HepG2 (cell line): ENCODE measurements at regions not wholly inside any gene's neighbourhood (a gene's known extent, or its start where the extent isn't known, plus 50 kb on each side); places are given as distances from the start of the nearest gene placed in this dataset.
"Not testable (repeated sequence)": the region's sequence is repeated elsewhere in the genome, so short reads cannot be mapped to it uniquely, and the experiment has no call there.

Experiments
- ATAC-seq: fragments of 200-7000 bp; cut with Tn5 transposase; 3 replicates; pipeline ENCODE4 v1.9.1; 2020; ENCODE audit warnings: mild to moderate bottlenecking, moderate library complexity
- BruUV-seq: library from RNA; stranded (reverse); fragments of 400-500 nt; replicated peaks from 2 replicates; lab custom pipeline; 2021; lab: Mats Ljungman, UMichigan
- CTCF ChIA-PET: fragments of 300-600 bp; formaldehyde crosslinking; extraction: SDS; loops from one replicate; lab custom pipeline; 2021; ENCODE audit warnings: low total read pairs, inconsistent platforms, low intra/inter-chr PET ratio; lab: Yijun Ruan, JAX
- POLR2A ChIA-PET: fragments of 350-600 bp; sonication (Branson Sonifier 250); formaldehyde crosslinking; loops from one replicate; lab custom pipeline; 2020; ENCODE audit warnings: antibody characterized with exemption, inconsistent platforms; lab: Yijun Ruan, JAX
- DNase-seq: peaks from one replicate; pipeline ENCODE4 v3.0.0-alpha.2; 2015; ENCODE audit warnings: low spot score
- FAIRE-seq: peaks from 3 replicates; lab custom pipeline; 2011; peaks lifted over from hg19 to GRCh38; lab: Jason Lieb, UNC
- H2AFZ ChIP-seq: one replicate; pipeline ENCODE4 v1.6.1; 2011; ENCODE audit warnings: low read length, inconsistent platforms
- H3K27ac ChIP-seq: fragments of 300-600 bp; 3 replicates; pipeline ENCODE4 v1.8.0; 2011; ENCODE audit warnings: mixed run types, mild to moderate bottlenecking, mixed read lengths, low read length, inconsistent platforms; ENCODE audit not compliant: insufficient read depth; ENCODE audit errors: extremely low read length
- H3K27me3 ChIP-seq, 2 experiments: fragments of 200-600 bp in 1 of 2; 2 replicates in 1 of 2; 3 replicates in 1 of 2; pipeline versions ENCODE4 v1.6.0 to v1.8.0; 2011; ENCODE audit warnings: low read length in 2 of 2, mild to moderate bottlenecking in 2 of 2, moderate library complexity in 2 of 2, inconsistent platforms in 1 of 2; ENCODE audit not compliant: insufficient read depth in 2 of 2, control insufficient read depth in 1 of 2
- H3K36me3 ChIP-seq, 2 experiments: fragments of 200-600 bp in 1 of 2; replicated peaks in 1 of 2; 2 replicates in 1 of 2; 3 replicates in 1 of 2; pipeline versions ENCODE4 v1.5.1 to v1.8.0; 2011; ENCODE audit warnings: low read length in 2 of 2, inconsistent platforms in 1 of 2; ENCODE audit not compliant: insufficient read depth in 2 of 2, control insufficient read depth in 1 of 2
- H3K4me1 ChIP-seq: 2 replicates; pipeline ENCODE4 v1.5.1; 2012; ENCODE audit warnings: low read length, inconsistent platforms; ENCODE audit not compliant: insufficient read depth
- H3K4me2 ChIP-seq: 2 replicates; pipeline ENCODE4 v1.6.0; 2011; ENCODE audit warnings: low read depth, low read length, inconsistent platforms
- H3K4me3 ChIP-seq, 3 experiments: fragments of 200-600 bp in 1 of 3; sonication (generic), shearing (Covaris generic) in 1 of 3; replicated peaks in 1 of 3; 2 replicates each; pipeline ENCODE4 v1.5.1; 2011 to 2016; ENCODE audit warnings: low read length in 3 of 3, inconsistent platforms in 2 of 3, low read depth in 2 of 3, mild to moderate bottlenecking in 2 of 3, control low read depth in 1 of 3, mixed read lengths in 1 of 3; ENCODE audit not compliant: insufficient read depth in 1 of 3
- H3K79me2 ChIP-seq: one replicate; pipeline ENCODE4 v1.6.1; 2011; ENCODE audit warnings: low read length, inconsistent platforms; ENCODE audit not compliant: insufficient read depth
- H3K9ac ChIP-seq: 2 replicates; pipeline ENCODE4 v1.6.0; 2011; ENCODE audit warnings: mild to moderate bottlenecking, low read depth, low read length, inconsistent platforms; ENCODE audit not compliant: insufficient read depth
- H3K9me3 ChIP-seq: 2 replicates; pipeline ENCODE4 v1.5.1; 2012; ENCODE audit warnings: mild to moderate bottlenecking, low read length
- H4K20me1 ChIP-seq: 2 replicates; pipeline ENCODE4 v1.6.0; 2011; ENCODE audit warnings: inconsistent platforms, mild to moderate bottlenecking, low read length, moderate library complexity; ENCODE audit not compliant: insufficient read depth
- ADNP ChIP-seq: sonication (generic); formaldehyde crosslinking; IDR thresholded peaks from 2 replicates; pipeline ENCODE4 v1.4.0; 2020; ENCODE audit warnings: missing genetic modification reagents
- FOXP4 ChIP-seq: sonication (generic); formaldehyde crosslinking; IDR thresholded peaks from 2 replicates; pipeline ENCODE4 v1.4.0; 2020; ENCODE audit warnings: missing genetic modification reagents
- RAD51 ChIP-seq: fragments of 450-650 bp; IDR thresholded peaks from 2 replicates; pipeline ENCODE4 v1.6.1; 2016; ENCODE audit warnings: borderline replicate concordance
- SOX6 ChIP-seq, 2 experiments: fragments of 450-650 bp in 1 of 2; sonication (generic) in 1 of 2; formaldehyde crosslinking in 1 of 2; IDR thresholded peaks; 2 replicates each; pipeline versions ENCODE4 v1.4.0 to v1.6.1; 2017 to 2020; ENCODE audit warnings: antibody characterized with exemption in 1 of 2, mild to moderate bottlenecking in 1 of 2, missing genetic modification reagents in 1 of 2
- YY1 ChIP-seq: IDR thresholded peaks from 2 replicates; pipeline ENCODE4 v1.6.1; 2011; ENCODE audit warnings: low read length, low read depth, moderate library complexity, mild to moderate bottlenecking; ENCODE audit not compliant: insufficient read depth, insufficient replicate concordance
- ZNF501 ChIP-seq: sonication (generic); formaldehyde crosslinking; IDR thresholded peaks from 2 replicates; pipeline ENCODE4 v1.5.1; 2020; ENCODE audit warnings: mild to moderate bottlenecking, moderate library complexity, missing genetic modification reagents
- ZSCAN20 ChIP-seq: sonication (generic); formaldehyde crosslinking; IDR thresholded peaks from 2 replicates; pipeline ENCODE4 v1.4.0; 2020; ENCODE audit warnings: missing genetic modification reagents, mild to moderate bottlenecking, borderline replicate concordance
- WGBS: methylation state at CpG from one replicate; pipeline ENCODE4 v1.1.6; 2017; ENCODE audit warnings: low lambda C conversion rate; 5-methylcytosine and 5-hydroxymethylcytosine counted together
- in situ Hi-C: cut with HindIII; loops from 2 replicates; pipeline ENCODE4 v1.10.0; 2017; ENCODE audit warnings: low pct_unique_long_range_greater_than_20kb; ENCODE audit not compliant: extremely low pct_ligation_motif_present
- intact Hi-C: fragments of 100-400 bp; cut with micrococcal nuclease; formaldehyde crosslinking; loops from one replicate; pipeline ENCODE4 v1.10.0; 2022; ENCODE audit not compliant: unreplicated experiment
- TF ChIP-seq, protein P1 (sequence below): sonication (generic); formaldehyde crosslinking; IDR thresholded peaks from 2 replicates; pipeline ENCODE4 v1.4.0; 2020; ENCODE audit warnings: mild to moderate bottlenecking, missing genetic modification reagents, borderline replicate concordance
- TF ChIP-seq, protein P2 (sequence below): IDR thresholded peaks from 2 replicates; pipeline ENCODE4 v1.6.1; 2018; ENCODE audit warnings: missing genetic modification reagents

DNA sequence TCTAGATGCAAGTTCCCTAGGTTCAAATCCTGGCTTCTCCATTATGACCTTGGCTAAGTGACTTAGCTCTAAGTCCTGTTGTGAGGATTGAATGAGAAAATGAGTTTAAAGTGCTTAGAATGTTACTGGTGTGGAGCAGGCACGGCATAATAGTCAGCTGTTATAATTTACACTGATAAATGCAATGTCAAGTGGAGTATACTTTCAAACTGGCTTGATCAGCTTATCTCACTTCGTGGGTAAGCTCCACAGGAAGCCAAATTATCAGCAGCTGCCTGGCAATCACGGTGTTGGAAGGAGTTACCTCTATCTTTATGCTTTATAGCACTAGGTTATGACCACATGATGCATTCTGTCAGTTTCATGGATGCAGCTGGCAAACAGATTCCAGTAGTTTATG lies 272.8 kb downstream of the OLFM4 start:
- FAIRE-seq = no peak
- no TSS peak for BruUV-seq
- no peaks in the 10 kb centered on the region; the same call in 1 of the 2 replicates for H3K9me3 ChIP-seq
- H4K20me1 ChIP-seq = no peaks in the 10 kb centered on the region
- no peak overlapping the region for H3K27ac ChIP-seq
- H3K9ac ChIP-seq = no peak overlapping the region
- no peaks in the 10 kb centered on the region for H3K27me3 ChIP-seq
- intact Hi-C loops = no loop called here
- no peaks in the 10 kb centered on the region for H3K36me3 ChIP-seq
- H3K4me3 ChIP-seq = no peak overlapping the region
- H3K4me2 ChIP-seq = no peak overlapping the region
- H3K79me2 ChIP-seq = no peaks in the 10 kb centered on the region
- TF ChIP-seq SOX6 (IDR thresholded peaks at IDR 0.05) (no peak), SOX6 (CRISPR knock-in tag; IDR thresholded peaks at IDR 0.05) (no peak), YY1 (no peak), ZNF501 (CRISPR knock-in tag) (no peak), FOXP4 (CRISPR knock-in tag) (no peak), ZSCAN20 (CRISPR knock-in tag) (no peak), ADNP (no peak), RAD51 (no peak)
- TF ChIP-seq, protein P1, sequence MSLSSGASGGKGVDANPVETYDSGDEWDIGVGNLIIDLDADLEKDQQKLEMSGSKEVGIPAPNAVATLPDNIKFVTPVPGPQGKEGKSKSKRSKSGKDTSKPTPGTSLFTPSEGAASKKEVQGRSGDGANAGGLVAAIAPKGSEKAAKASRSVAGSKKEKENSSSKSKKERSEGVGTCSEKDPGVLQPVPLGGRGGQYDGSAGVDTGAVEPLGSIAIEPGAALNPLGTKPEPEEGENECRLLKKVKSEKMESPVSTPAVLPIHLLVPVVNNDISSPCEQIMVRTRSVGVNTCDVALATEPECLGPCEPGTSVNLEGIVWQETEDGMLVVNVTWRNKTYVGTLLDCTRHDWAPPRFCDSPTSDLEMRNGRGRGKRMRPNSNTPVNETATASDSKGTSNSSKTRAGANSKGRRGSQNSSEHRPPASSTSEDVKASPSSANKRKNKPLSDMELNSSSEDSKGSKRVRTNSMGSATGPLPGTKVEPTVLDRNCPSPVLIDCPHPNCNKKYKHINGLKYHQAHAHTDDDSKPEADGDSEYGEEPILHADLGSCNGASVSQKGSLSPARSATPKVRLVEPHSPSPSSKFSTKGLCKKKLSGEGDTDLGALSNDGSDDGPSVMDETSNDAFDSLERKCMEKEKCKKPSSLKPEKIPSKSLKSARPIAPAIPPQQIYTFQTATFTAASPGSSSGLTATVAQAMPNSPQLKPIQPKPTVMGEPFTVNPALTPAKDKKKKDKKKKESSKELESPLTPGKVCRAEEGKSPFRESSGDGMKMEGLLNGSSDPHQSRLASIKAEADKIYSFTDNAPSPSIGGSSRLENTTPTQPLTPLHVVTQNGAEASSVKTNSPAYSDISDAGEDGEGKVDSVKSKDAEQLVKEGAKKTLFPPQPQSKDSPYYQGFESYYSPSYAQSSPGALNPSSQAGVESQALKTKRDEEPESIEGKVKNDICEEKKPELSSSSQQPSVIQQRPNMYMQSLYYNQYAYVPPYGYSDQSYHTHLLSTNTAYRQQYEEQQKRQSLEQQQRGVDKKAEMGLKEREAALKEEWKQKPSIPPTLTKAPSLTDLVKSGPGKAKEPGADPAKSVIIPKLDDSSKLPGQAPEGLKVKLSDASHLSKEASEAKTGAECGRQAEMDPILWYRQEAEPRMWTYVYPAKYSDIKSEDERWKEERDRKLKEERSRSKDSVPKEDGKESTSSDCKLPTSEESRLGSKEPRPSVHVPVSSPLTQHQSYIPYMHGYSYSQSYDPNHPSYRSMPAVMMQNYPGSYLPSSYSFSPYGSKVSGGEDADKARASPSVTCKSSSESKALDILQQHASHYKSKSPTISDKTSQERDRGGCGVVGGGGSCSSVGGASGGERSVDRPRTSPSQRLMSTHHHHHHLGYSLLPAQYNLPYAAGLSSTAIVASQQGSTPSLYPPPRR (CRISPR knock-in tag) = no peak
- TF ChIP-seq, protein P2, sequence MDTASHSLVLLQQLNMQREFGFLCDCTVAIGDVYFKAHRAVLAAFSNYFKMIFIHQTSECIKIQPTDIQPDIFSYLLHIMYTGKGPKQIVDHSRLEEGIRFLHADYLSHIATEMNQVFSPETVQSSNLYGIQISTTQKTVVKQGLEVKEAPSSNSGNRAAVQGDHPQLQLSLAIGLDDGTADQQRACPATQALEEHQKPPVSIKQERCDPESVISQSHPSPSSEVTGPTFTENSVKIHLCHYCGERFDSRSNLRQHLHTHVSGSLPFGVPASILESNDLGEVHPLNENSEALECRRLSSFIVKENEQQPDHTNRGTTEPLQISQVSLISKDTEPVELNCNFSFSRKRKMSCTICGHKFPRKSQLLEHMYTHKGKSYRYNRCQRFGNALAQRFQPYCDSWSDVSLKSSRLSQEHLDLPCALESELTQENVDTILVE (CRISPR knock-in tag) = no peak
- TF ChIP-seq, all 625 proteins: peak for 0
- 0% methylated on average over 3 of the region's 3 CpGs for WGBS
- H3K4me1 ChIP-seq = no peaks in the 10 kb centered on the region
- in situ Hi-C loops = no loop called here
- DNase-seq = no peak
- ChIA-PET POLR2A (no interaction called here), CTCF (no interaction called here)
- no peak for ATAC-seq
- no peak overlapping the region for H2AFZ ChIP-seq

DNA sequence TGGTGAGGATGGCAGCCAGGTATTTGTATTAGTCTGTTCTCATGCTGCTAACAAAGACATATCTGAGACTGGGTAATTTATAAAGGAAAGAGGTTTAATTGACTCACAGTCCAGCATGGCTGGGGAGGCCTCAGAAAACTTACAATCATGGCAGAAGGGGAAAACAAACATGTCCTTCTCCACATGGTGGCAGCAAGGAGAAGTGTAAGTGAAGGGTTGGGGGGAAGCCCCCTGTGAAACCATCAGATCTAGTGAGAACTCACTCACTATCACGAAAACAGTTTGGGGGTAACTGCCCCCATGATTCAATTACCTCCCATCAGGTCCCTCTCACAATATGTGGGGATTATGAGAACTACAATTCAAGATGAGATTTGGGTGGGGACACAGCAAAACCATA lies 276.8 kb downstream of the OLFM4 start:
- POLR2A ChIA-PET, BruUV-seq, in situ Hi-C loops, ATAC-seq, H3K9me3 ChIP-seq, H3K79me2 ChIP-seq, H3K4me1 ChIP-seq, FAIRE-seq, H2AFZ ChIP-seq, CTCF ChIA-PET, H3K9ac ChIP-seq, H3K4me3 ChIP-seq, intact Hi-C loops, H3K27me3 ChIP-seq, H3K36me3 ChIP-seq, H3K4me2 ChIP-seq, H3K27ac ChIP-seq, DNase-seq, H4K20me1 ChIP-seq: not testable (repeated sequence)
- WGBS = 0% methylated on average over 1 of the region's 1 CpG
